ENCODE measurements at regions not wholly inside any gene's neighbourhood (a gene's known extent, or its start where the extent isn't known, plus 50 kb on each side); places are given as distances from the start of the nearest gene placed in this dataset.

DNA sequence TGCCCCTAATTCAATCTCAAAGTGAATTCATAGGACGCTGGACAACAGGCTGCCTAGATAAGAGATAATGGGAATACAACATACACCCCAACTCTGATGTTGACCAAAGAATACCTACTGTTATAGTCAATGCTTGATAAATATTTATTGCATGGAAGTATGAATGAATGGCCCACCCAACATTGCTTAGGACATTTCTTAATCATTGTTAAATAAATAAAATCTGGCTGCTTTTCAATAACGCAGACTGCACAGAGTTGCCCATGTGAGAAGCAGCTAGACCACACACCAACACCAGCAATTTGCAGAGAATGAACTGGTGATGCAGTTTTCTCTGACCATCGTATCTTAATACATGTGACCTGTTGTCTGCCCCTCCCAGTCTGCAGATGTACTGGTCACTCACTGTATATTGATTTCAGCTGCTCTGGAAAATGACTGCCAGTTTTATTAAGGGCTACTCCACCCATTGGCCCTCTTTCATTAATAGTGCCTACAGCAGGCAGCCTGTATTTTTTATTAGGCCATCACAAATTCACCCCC, 236.2 kb upstream of the WWC1 start:
- TF ChIP-seq, protein P1, sequence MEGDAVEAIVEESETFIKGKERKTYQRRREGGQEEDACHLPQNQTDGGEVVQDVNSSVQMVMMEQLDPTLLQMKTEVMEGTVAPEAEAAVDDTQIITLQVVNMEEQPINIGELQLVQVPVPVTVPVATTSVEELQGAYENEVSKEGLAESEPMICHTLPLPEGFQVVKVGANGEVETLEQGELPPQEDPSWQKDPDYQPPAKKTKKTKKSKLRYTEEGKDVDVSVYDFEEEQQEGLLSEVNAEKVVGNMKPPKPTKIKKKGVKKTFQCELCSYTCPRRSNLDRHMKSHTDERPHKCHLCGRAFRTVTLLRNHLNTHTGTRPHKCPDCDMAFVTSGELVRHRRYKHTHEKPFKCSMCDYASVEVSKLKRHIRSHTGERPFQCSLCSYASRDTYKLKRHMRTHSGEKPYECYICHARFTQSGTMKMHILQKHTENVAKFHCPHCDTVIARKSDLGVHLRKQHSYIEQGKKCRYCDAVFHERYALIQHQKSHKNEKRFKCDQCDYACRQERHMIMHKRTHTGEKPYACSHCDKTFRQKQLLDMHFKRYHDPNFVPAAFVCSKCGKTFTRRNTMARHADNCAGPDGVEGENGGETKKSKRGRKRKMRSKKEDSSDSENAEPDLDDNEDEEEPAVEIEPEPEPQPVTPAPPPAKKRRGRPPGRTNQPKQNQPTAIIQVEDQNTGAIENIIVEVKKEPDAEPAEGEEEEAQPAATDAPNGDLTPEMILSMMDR (IDR thresholded peaks at IDR 0.05; ENCODE audit: control extremely low read depth, extremely low read depth, low read depth, missing control alignments): no peak
- CTCF ChIA-PET: interaction anchor here (0.8 to 2.8 kb wide), 4 partner anchors 8 to 165 kb away, joined by 3 to 13 read pairs (median 4); no protein-coding TSS in a partner anchor
- POLR2A ChIA-PET: no interaction called here
- no peak for DNase-seq (ENCODE audit: extremely low spot score)

DNA sequence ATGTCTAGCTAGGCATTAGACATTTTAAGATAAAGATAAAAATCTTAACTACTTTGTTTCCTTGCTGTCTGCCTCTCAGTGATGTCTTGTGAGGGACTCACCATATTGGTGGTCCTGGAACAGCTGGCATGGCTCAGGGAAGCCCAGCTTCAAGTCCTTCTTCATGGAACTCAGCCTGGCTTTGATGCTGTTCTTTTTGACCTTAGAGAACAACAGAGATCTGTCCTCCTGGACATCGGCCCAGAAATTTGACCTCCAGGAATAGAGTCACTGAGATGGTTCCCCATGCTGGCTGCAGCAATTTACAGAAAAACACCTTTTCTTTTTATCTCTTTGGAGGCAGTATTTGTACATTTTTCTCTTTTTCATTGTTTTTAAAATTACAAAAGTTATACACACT, 235.5 kb upstream of the WWC1 start:
- CTCF ChIA-PET: interaction anchor here (0.8 to 2.8 kb wide), 3 partner anchors 9 to 164 kb away, joined by 3 to 13 read pairs (median 3); no protein-coding TSS in a partner anchor
- POLR2A ChIA-PET: no interaction called here
- DNase-seq (ENCODE audit: extremely low spot score): no peak
- TF ChIP-seq, protein P1 (IDR thresholded peaks at IDR 0.05; ENCODE audit: control extremely low read depth, extremely low read depth, low read depth, missing control alignments): no peak

DNA sequence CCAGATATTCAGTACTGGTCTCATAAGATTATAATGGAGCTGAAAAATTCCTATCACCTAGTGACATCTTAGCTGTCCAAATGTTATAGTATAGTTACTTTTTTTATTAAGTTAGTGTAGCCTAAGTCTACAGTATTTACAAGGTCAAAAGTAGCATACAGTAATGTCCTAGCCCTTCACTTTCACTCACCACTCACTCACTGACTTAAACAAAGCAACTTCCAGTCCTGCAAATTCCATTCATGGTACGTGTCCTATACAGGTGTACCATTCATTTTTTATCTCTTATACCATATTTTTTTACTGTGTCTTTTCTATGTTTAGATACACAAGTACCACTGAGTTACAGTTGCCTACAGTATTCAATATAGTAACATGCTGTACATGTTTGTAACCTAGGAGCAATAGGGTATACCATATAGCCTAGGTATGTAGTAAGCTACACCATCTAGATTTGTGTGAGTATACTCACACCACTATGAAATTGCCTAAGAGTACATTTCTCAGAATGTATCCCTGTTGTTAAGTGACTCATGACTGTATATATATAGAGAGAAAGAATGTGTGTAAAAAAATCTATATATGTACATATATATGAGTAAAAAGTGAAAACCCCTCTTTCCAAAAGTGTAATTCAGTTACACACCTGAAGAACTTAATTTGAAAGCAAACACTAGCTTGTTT, 234.8 kb upstream of the WWC1 start:
- ChIA-PET POLR2A (no interaction called here), CTCF (interaction anchor here (1.0 to 2.8 kb wide), 3 partner anchors 9 to 164 kb away, joined by 3 to 13 read pairs (median 6); no protein-coding TSS in a partner anchor)
- TF ChIP-seq, protein P1 (IDR thresholded peaks at IDR 0.05; ENCODE audit: control extremely low read depth, extremely low read depth, low read depth, missing control alignments): no peak
- DNase-seq (ENCODE audit: extremely low spot score): no peak

DNA sequence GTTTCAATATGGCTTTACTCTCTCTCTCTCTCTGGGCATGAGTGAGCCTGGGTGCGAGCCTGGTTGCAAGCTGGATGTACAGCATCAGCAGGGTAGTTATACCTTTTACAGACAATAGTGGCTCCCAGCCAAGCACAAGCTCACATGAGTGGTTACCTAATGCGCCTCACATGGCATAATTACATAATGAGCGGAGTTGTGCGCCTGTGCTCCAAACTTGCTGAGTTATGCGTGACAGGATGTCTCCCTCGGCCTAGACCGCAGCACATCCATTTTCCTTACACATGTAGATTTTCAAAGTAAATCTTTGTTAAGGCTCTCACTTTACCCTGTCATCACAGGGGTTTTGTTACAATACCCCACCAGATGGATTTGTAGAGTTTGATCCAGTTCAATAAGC, 233.5 kb upstream of the WWC1 start:
- ChIA-PET POLR2A (no interaction called here), CTCF (interaction anchor here (1.3 to 1.7 kb wide), 2 partner anchors 10 to 19 kb away, joined by 5 to 6 read pairs; no protein-coding TSS in a partner anchor)
- no peak for DNase-seq (ENCODE audit: extremely low spot score)
- TF ChIP-seq, protein P1 (IDR thresholded peaks at IDR 0.05; ENCODE audit: control extremely low read depth, extremely low read depth, low read depth, missing control alignments): no peak

DNA sequence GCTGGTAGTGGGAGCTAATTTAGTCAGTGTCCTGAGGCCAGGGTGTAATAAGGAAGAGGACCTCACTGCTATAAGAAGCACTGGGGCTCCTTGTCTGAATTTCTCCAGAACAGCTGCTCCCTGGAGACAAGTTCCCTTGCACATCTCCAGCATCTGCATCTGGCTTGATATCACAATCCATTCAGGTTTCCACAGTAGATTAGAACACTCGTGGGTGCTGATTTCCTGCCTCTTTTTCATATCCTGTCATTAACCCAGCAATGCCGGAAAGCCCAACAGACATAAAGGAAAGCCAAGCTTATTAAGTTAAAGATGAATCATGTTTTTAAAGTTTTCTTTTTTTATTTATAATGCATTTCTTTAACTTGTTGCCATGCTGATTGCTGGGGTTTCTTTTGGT, 232.3 kb upstream of the WWC1 start:
- CTCF ChIA-PET: interaction anchor here (1.3 to 1.8 kb wide), 3 partner anchors 10 to 148 kb away, joined by 3 to 5 read pairs (median 4); no protein-coding TSS in a partner anchor
- POLR2A ChIA-PET: no interaction called here
- no peak for DNase-seq (ENCODE audit: extremely low spot score)
- TF ChIP-seq, protein P1 (IDR thresholded peaks at IDR 0.05; ENCODE audit: control extremely low read depth, extremely low read depth, low read depth, missing control alignments): no peak

DNA sequence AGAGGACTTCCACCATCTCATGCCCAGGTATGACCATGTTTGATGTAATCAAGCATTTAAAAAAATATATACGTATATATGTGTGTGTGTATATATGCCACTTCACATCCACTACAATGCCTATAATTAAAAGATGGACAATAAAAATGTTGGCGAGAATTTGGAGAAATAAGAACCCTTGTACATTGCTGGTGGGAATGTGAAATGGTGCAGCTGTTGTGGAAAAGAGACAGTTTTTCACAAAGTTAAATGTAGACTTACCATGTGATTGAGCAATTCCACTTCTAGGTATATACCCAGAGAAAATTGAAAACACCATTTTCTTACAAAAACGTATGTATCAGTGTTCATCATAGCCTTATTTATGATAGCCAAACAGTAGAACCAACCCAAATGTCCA, 229.2 kb upstream of the WWC1 start:
- no peak for DNase-seq (ENCODE audit: extremely low spot score)
- ChIA-PET CTCF (no interaction called here), POLR2A (no interaction called here)
- TF ChIP-seq, protein P1 (IDR thresholded peaks at IDR 0.05; ENCODE audit: control extremely low read depth, extremely low read depth, low read depth, missing control alignments): no peak

All from GM10248 (cell line).